ENCODE measurements at regions not wholly inside any gene's neighbourhood (a gene's known extent, or its start where the extent isn't known, plus 50 kb on each side); places are given as distances from the start of the nearest gene placed in this dataset.

DNA sequence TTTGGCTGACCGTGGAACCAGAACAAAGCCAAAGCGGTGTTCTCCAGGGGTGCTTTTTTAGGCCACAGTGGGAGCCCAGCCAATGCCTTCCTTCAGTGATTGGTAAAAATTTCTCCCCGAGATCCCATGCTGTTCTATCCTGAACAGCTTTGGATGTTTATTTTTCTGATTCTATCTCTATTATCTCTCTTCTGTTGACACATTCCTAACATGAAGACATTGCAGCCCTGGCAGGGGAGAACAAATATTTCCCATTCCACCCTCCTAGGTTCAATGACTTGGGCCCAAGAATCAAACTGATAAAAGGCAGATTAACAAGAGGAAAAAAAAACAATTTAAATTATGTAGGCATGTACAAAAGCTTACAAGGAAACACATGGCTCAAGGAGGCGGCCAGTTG is 162.7 kb downstream of the PFKFB3 start:
- TF ChIP-seq, protein P1, sequence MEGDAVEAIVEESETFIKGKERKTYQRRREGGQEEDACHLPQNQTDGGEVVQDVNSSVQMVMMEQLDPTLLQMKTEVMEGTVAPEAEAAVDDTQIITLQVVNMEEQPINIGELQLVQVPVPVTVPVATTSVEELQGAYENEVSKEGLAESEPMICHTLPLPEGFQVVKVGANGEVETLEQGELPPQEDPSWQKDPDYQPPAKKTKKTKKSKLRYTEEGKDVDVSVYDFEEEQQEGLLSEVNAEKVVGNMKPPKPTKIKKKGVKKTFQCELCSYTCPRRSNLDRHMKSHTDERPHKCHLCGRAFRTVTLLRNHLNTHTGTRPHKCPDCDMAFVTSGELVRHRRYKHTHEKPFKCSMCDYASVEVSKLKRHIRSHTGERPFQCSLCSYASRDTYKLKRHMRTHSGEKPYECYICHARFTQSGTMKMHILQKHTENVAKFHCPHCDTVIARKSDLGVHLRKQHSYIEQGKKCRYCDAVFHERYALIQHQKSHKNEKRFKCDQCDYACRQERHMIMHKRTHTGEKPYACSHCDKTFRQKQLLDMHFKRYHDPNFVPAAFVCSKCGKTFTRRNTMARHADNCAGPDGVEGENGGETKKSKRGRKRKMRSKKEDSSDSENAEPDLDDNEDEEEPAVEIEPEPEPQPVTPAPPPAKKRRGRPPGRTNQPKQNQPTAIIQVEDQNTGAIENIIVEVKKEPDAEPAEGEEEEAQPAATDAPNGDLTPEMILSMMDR (IDR thresholded peaks at IDR 0.05): no peak
- TF ChIP-seq POLR2A (IDR thresholded peaks at IDR 0.05): no peak
- intact Hi-C loops (cut with DNase I; ENCODE audit: low total_unique reads): no loop called here
- WGBS, 2 donors: 73 to 89% methylated on average over 4 of the region's 4 CpGs
- DNase-seq (ENCODE audit: low spot score in 2 of 2): no peak
- H3K4me3 ChIP-seq (ENCODE audit: low read depth, poor library complexity, severe bottlenecking): no peak overlapping the region
